IMR-90 (cell line): ENCODE measurements at regions not wholly inside any gene's neighbourhood (a gene's known extent, or its start where the extent isn't known, plus 50 kb on each side); places are given as distances from the start of the nearest gene placed in this dataset.

Experiments used
- ATAC-seq: fragments of 200-7000 bp; cut with Tn5 transposase; 2 replicates; pipeline ENCODE4 v1.9.1; 2020; ENCODE audit warnings: low read depth, mild to moderate bottlenecking, moderate library complexity
- BruUV-seq: library from RNA; stranded (reverse); fragments of 400-500 nt; replicated peaks from 2 replicates; lab custom pipeline; 2021; lab: Mats Ljungman, UMichigan
- CTCF ChIA-PET: fragments of 300-600 bp; formaldehyde crosslinking; extraction: SDS; loops from one replicate; lab custom pipeline; 2021; ENCODE audit warnings: antibody characterized with exemption; lab: Yijun Ruan, JAX
- POLR2A ChIA-PET: fragments of 300-600 bp; sonication (Branson Sonifier 250); formaldehyde crosslinking; loops from one replicate; lab custom pipeline; 2022; ENCODE audit warnings: antibody characterized with exemption; ENCODE audit not compliant: unreplicated experiment; lab: Charles Lee
- DNase-seq: peaks from one replicate; pipeline ENCODE4 v3.0.0; 2013
- H2AFZ ChIP-seq: replicated peaks from 2 replicates; pipeline ENCODE3; 2013; ENCODE audit warnings: low read length, mild to moderate bottlenecking; ENCODE audit not compliant: poor library complexity
- H2AK5ac ChIP-seq: 2 replicates; pipeline ENCODE4 v1.6.1; 2013; ENCODE audit warnings: low read depth, low read length, inconsistent platforms
- H2AK9ac ChIP-seq: replicated peaks from 2 replicates; pipeline ENCODE3; 2013; ENCODE audit warnings: mild to moderate bottlenecking, low read depth, low read length, moderate library complexity; ENCODE audit not compliant: poor library complexity
- H2BK120ac ChIP-seq: 2 replicates; pipeline ENCODE4 v1.6.1; 2013; ENCODE audit warnings: low read depth, low read length, inconsistent platforms
- H2BK15ac ChIP-seq: 3 replicates; pipeline ENCODE4 v1.6.1; 2013; ENCODE audit warnings: low read depth, low read length, inconsistent platforms
- H2BK20ac ChIP-seq: 2 replicates; pipeline ENCODE4 v1.6.1; 2013; ENCODE audit warnings: low read depth, mild to moderate bottlenecking, inconsistent platforms, low read length, moderate library complexity
- H2BK5ac ChIP-seq: 2 replicates; pipeline ENCODE4 v1.6.1; 2013; ENCODE audit warnings: mild to moderate bottlenecking, low read depth, low read length, inconsistent platforms; ENCODE audit not compliant: poor library complexity, severe bottlenecking
- H3K14ac ChIP-seq: replicated peaks from 2 replicates; pipeline ENCODE4 v1.6.1; 2013; ENCODE audit warnings: low read depth, low read length, inconsistent platforms
- H3K18ac ChIP-seq: 2 replicates; pipeline ENCODE4 v1.6.1; 2013; ENCODE audit warnings: low read depth, low read length, control low read depth
- H3K23ac ChIP-seq: 2 replicates; pipeline ENCODE4 v1.6.1; 2013; ENCODE audit warnings: low read depth, low read length, inconsistent platforms
- H3K27ac ChIP-seq: 2 replicates; pipeline ENCODE4 v1.5.1; 2013; ENCODE audit warnings: mild to moderate bottlenecking, control low read depth, low read length; ENCODE audit not compliant: insufficient read depth
- H3K27me3 ChIP-seq: 2 replicates; pipeline ENCODE4 v1.6.1; 2013; ENCODE audit warnings: low read length; ENCODE audit not compliant: control insufficient read depth, insufficient read depth
- H3K36me3 ChIP-seq: 2 replicates; pipeline ENCODE4 v1.6.1; 2013; ENCODE audit warnings: low read length, mixed read lengths; ENCODE audit not compliant: control insufficient read depth, insufficient read depth
- H3K4ac ChIP-seq: 2 replicates; pipeline ENCODE4 v1.6.1; 2013; ENCODE audit warnings: low read depth, low read length, inconsistent platforms
- H3K4me1 ChIP-seq: 2 replicates; pipeline ENCODE4 v1.6.1; 2013; ENCODE audit warnings: low read length, mixed read lengths; ENCODE audit not compliant: control insufficient read depth, insufficient read depth
- H3K4me2 ChIP-seq: 2 replicates; pipeline ENCODE4 v1.6.1; 2013; ENCODE audit warnings: low read depth, mild to moderate bottlenecking, control low read depth, low read length, moderate library complexity
- H3K4me3 ChIP-seq: 2 replicates; pipeline ENCODE4 v1.5.1; 2013; ENCODE audit warnings: low read depth, mild to moderate bottlenecking, control low read depth, low read length, moderate library complexity; ENCODE audit not compliant: insufficient read depth
- H3K56ac ChIP-seq: 2 replicates; pipeline ENCODE4 v1.6.1; 2013; ENCODE audit warnings: low read length, inconsistent platforms; ENCODE audit not compliant: insufficient read depth; ENCODE audit errors: extremely low read depth
- H3K79me1 ChIP-seq, 2 experiments: 2 replicates each; pipeline ENCODE4 v1.6.1; 2013; ENCODE audit warnings: low read length in 2 of 2, inconsistent platforms in 1 of 2, low read depth in 1 of 2
- H3K9ac ChIP-seq: 2 replicates; pipeline ENCODE4 v1.6.1; 2013; ENCODE audit warnings: low read depth, low read length, control low read depth
- H3K9me1 ChIP-seq: 2 replicates; pipeline ENCODE4 v1.6.1; 2013; ENCODE audit warnings: low read length, inconsistent platforms; ENCODE audit not compliant: insufficient read depth
- H3K9me3 ChIP-seq: 2 replicates; pipeline ENCODE4 v1.6.1; 2013; ENCODE audit warnings: low read length; ENCODE audit not compliant: control insufficient read depth, insufficient read depth
- H4K20me1 ChIP-seq: 2 replicates; pipeline ENCODE4 v1.6.1; 2013; ENCODE audit warnings: low read length, inconsistent platforms; ENCODE audit not compliant: insufficient read depth
- H4K5ac ChIP-seq: 2 replicates; pipeline ENCODE4 v1.6.1; 2013; ENCODE audit warnings: mild to moderate bottlenecking, low read depth, low read length, control low read depth
- H4K8ac ChIP-seq, 2 experiments: 2 replicates each; pipeline ENCODE4 v1.6.1; 2013; ENCODE audit warnings: low read depth in 2 of 2, low read length in 2 of 2, control low read depth in 1 of 2, inconsistent platforms in 1 of 2
- H4K91ac ChIP-seq: 2 replicates; pipeline ENCODE4 v1.6.1; 2013; ENCODE audit warnings: low read depth, low read length, inconsistent platforms; ENCODE audit not compliant: insufficient read depth
- MAZ ChIP-seq: IDR thresholded peaks from 2 replicates; pipeline ENCODE4 v1.6.1; 2012; ENCODE audit warnings: low read depth, mild to moderate bottlenecking, low read length, improper control_type of control experiment, moderate library complexity, borderline replicate concordance
- WGBS, 2 experiments: methylation state at CpG; one replicate each; pipeline versions ENCODE4 v1.1.5 to v1.1.7; 2013; ENCODE audit warnings: missing lambda C conversion rate in 2 of 2; ENCODE audit not compliant: insufficient read length in 1 of 2; ENCODE audit errors: extremely low coverage in 2 of 2; 5-methylcytosine and 5-hydroxymethylcytosine counted together
- dilution Hi-C: fragments of 300-500 bp; cut with HindIII; formaldehyde crosslinking; loops from one replicate; pipeline ENCODE4 v1.14.3; 2018; ENCODE audit warnings: low sequenced_read_pairs; ENCODE audit not compliant: unreplicated experiment
- in situ Hi-C: fragments of 300-500 bp; cut with MboI; formaldehyde crosslinking; loops from 3 replicates; pipeline ENCODE4 v1.14.3; 2019; ENCODE audit warnings: low sequenced_read_pairs, inconsistent platforms, mixed read lengths
- intact Hi-C: fragments of 100-400 bp; cut with micrococcal nuclease; formaldehyde crosslinking; loops from 2 replicates; pipeline ENCODE4 v1.10.0; 2022

DNA sequence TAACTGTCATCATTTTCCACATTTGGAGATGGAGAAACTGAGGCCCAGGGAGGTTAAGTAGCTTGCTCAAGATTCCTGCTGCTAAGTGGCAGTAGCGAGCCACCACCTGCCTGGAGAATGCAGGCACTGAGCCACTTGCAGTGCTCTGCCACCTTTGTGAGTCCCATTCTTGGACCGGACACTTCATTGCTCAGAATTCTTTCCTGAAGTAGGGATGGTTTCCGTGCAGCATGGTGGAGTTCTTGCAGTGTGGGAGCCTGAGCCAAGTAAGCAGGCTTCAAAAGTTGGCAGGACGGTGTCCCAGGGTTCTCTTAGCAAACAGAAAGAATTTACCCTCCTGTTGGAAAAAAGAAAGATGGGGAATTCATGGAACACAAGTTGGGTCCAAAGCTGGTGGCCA lies 115.0 kb upstream of the MMADHC start:
- Histone ChIP-seq H3K18ac (no peak overlapping the region), H2BK15ac (no peak overlapping the region), H4K20me1 (no peaks in the 10 kb centered on the region), H4K91ac (no peak overlapping the region), H3K56ac (no peak overlapping the region), H2AFZ (no peak overlapping the region), H3K9me1 (no peaks in the 10 kb centered on the region), H3K4me2 (no peak overlapping the region), H3K4ac (no peak overlapping the region), H3K4me3 (no peak overlapping the region), H3K4me1 (no peaks in the 10 kb centered on the region), H3K14ac (no peak overlapping the region), H3K27ac (no peak overlapping the region), H3K23ac (no peak overlapping the region), H2AK5ac (no peak overlapping the region; the same call in 1 of the 2 replicates), H2AK9ac (no peak overlapping the region), H2BK5ac (no peak overlapping the region), H3K27me3 (no peaks in the 10 kb centered on the region), H3K36me3 (no peaks in the 10 kb centered on the region), H4K8ac (no peak overlapping the region), H3K9ac (no peak overlapping the region), H3K79me1 (no peaks in the 10 kb centered on the region), H3K9me3 (no peaks in the 10 kb centered on the region), H4K5ac (no peak overlapping the region), H2BK120ac (no peak overlapping the region), H2BK20ac (no peak overlapping the region)
- intact Hi-C loops (no loop called here), dilution Hi-C loops (no loop called here), in situ Hi-C loops (no loop called here)
- no peak for TF ChIP-seq MAZ
- no CpG with 5 or more reads among the region's 4 CpGs for WGBS, 2 experiments
- BruUV-seq: no TSS peak
- ATAC-seq: no peak
- ChIA-PET CTCF (no interaction called here), POLR2A (interaction anchor here (0.6 kb wide), 1 partner anchor 100 kb away, joined by 3 read pairs; no protein-coding TSS in a partner anchor)
- DNase-seq: no peak
